Gastroesophageal sphincter (tissue), 4 donors: ENCODE measurements at regions not wholly inside any gene's neighbourhood (a gene's known extent, or its start where the extent isn't known, plus 50 kb on each side); places are given as distances from the start of the nearest gene placed in this dataset.

Experiments used
- ATAC-seq: fragments of 150-250 bp; one replicate; pipeline ENCODE4 v1.9.1; 2016; ENCODE audit warnings: mild to moderate bottlenecking, moderate library complexity
- H3K27ac ChIP-seq, 4 donors: fragments of 200-600 bp; sonication (generic) in 3 of 4; 1 replicate in 3 of 4; 2 replicates in 1 of 4; pipeline ENCODE4 v1.5.1; 2016 to 2019
- H3K27me3 ChIP-seq: fragments of 200-600 bp; sonication (generic); one replicate; pipeline ENCODE4 v1.5.1; 2019
- H3K36me3 ChIP-seq, 2 donors: fragments of 200-600 bp; sonication (generic); one replicate each; pipeline ENCODE4 v1.5.1; 2019; ENCODE audit warnings: control low read depth in 1 of 2
- H3K4me1 ChIP-seq, 3 donors: fragments of 200-600 bp; sonication (generic); 1 replicate in 2 of 3; 2 replicates in 1 of 3; pipeline ENCODE4 v1.5.1; 2016 to 2019; ENCODE audit warnings: control low read depth in 2 of 3
- H3K4me3 ChIP-seq, 2 donors: fragments of 200-600 bp; sonication (generic); one replicate each; pipeline ENCODE4 v1.5.1; 2019; ENCODE audit warnings: mild to moderate bottlenecking in 1 of 2, moderate library complexity in 1 of 2
- H3K9me3 ChIP-seq, 3 donors: fragments of 200-600 bp; sonication (generic); one replicate each; pipeline ENCODE4 v1.5.1; 2017 to 2019; ENCODE audit warnings: control low read depth in 2 of 3
- EP300 ChIP-seq: sonication (generic); formaldehyde crosslinking; IDR thresholded peaks from one replicate; pipeline ENCODE4 v1.6.1; 2017; ENCODE audit warnings: antibody characterized with exemption, mild to moderate bottlenecking
- POLR2A ChIP-seq, 2 donors: fragments of 450-650 bp; IDR thresholded peaks; one replicate each; pipeline ENCODE4 v1.6.1; 2017; ENCODE audit warnings: antibody characterized with exemption in 2 of 2, mild to moderate bottlenecking in 2 of 2, moderate library complexity in 1 of 2
- POLR2AphosphoS5 ChIP-seq: sonication (generic); formaldehyde crosslinking; IDR thresholded peaks from one replicate; pipeline ENCODE4 v1.6.1; 2017; ENCODE audit warnings: antibody characterized with exemption
- WGBS, 2 donors: methylation state at CpG; one replicate each; pipeline ENCODE4 v1.1.5; 2018; ENCODE audit warnings: low coverage in 1 of 2; 5-methylcytosine and 5-hydroxymethylcytosine counted together
- TF ChIP-seq, protein P1 (sequence below), 4 experiments: fragments of 200-600 bp in 2 of 4; fragments of 450-650 bp in 2 of 4; sonication (generic) in 1 of 4; IDR thresholded peaks; one replicate each; pipeline ENCODE4 v1.5.1; 2017 to 2019; ENCODE audit warnings: antibody characterized with exemption in 4 of 4, mild to moderate bottlenecking in 2 of 4, moderate library complexity in 2 of 4

DNA sequence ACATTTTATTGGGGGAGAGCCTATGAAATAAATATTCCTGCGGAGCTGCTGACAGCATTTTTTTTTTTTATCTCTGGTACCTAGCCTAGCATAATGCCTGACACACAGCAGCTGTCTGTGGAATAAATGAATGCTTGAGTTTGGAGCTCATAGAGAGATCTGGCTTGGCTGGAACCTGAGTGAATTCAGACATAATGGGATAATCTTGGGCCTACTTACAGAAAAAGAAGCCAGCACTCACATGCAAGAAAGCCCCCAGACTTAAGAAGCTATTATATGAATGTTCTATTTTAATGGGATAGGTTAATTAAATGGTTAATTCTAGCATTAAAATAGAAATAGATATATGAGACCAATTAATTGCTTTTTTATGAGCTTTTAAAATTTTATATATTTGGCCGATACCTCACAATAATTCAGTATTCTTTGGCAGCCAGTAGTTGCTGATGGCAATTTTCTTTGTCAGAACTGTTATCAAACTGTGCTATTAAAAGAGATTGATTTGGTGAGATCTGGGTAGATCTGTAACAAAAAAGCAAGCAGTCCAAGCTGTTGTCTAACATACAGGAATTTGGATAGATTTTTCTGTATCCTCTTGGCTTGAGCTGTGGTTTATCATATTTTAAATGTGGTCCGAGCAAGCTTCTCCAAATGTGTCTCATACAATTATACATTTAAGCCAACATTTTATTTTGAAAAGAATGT lies 654.2 kb downstream of the PCDH7 start:
- Histone ChIP-seq H3K9me3 (no peaks in the 10 kb centered on the region), H3K27me3 (no peaks in the 10 kb centered on the region), H3K4me3 (no peak overlapping the region), H3K4me1 (no peaks in the 10 kb centered on the region), H3K27ac (no peak overlapping the region), H3K36me3 (no peaks in the 10 kb centered on the region)
- WGBS, 2 donors: 33 to 73% methylated on average over 3 of the region's 3 CpGs
- TF ChIP-seq POLR2A (IDR thresholded peaks at IDR 0.05) (no peak), EP300 (no peak), POLR2AphosphoS5 (no peak)
- TF ChIP-seq, protein P1, sequence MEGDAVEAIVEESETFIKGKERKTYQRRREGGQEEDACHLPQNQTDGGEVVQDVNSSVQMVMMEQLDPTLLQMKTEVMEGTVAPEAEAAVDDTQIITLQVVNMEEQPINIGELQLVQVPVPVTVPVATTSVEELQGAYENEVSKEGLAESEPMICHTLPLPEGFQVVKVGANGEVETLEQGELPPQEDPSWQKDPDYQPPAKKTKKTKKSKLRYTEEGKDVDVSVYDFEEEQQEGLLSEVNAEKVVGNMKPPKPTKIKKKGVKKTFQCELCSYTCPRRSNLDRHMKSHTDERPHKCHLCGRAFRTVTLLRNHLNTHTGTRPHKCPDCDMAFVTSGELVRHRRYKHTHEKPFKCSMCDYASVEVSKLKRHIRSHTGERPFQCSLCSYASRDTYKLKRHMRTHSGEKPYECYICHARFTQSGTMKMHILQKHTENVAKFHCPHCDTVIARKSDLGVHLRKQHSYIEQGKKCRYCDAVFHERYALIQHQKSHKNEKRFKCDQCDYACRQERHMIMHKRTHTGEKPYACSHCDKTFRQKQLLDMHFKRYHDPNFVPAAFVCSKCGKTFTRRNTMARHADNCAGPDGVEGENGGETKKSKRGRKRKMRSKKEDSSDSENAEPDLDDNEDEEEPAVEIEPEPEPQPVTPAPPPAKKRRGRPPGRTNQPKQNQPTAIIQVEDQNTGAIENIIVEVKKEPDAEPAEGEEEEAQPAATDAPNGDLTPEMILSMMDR (IDR thresholded peaks at IDR 0.05): no peak
- ATAC-seq: no peak

DNA sequence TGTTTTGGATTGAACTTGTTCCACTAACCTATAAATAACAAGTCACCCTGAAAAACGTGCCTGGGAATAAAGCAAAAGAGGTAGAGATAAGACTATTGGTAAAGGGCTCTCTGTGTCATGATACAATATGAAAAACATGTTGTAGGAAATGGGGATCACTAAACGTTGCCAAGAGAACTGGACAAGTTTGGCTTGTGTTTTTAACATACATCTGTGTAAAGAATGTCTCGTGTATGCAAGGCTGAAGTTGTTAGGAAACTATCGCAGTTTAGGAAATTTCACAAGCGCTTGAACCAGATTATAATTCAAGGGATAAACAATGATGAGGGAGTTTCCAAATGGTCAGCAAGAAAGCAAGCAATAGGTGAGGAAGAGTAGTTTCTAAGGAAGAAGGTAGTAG lies 655.8 kb downstream of the PCDH7 start:
- H3K27me3 ChIP-seq: no peaks in the 10 kb centered on the region
- TF ChIP-seq POLR2A (IDR thresholded peaks at IDR 0.05): no peak
- TF ChIP-seq EP300: no peak
- TF ChIP-seq, protein P1 (IDR thresholded peaks at IDR 0.05): no peak
- no peak for TF ChIP-seq POLR2AphosphoS5
- no peak overlapping the region for H3K4me3 ChIP-seq
- no peak for ATAC-seq
- no peak overlapping the region for H3K27ac ChIP-seq
- H3K9me3 ChIP-seq: no peaks in the 10 kb centered on the region
- no peaks in the 10 kb centered on the region for H3K36me3 ChIP-seq
- 60 to 65% methylated on average over 3 to 5 of the region's 5 CpGs for WGBS, 2 donors
- no peaks in the 10 kb centered on the region for H3K4me1 ChIP-seq

DNA sequence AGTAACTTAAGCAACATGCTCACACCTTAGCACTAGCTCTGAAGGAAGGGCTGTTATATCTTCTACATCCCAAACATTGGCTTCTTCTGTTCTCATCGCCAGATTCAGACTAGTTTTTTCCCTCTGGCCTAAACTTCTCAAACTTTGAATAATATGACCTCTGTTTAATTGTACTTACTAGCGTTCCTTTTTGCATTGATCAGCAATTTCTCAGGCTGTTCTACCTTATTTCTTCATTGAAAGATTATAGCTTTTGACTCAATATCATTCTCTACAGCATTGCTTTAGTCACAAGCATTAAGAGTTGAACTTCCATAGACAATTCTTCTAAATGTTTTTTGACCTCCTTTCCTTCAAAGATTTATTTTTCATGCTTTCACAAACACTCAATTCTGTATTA lies 659.2 kb downstream of the PCDH7 start:
- Histone ChIP-seq H3K36me3 (no peaks in the 10 kb centered on the region), H3K4me1 (no peaks in the 10 kb centered on the region), H3K9me3 (no peaks in the 10 kb centered on the region), H3K27me3 (no peaks in the 10 kb centered on the region), H3K4me3 (no peak overlapping the region), H3K27ac (no peak overlapping the region)
- TF ChIP-seq, protein P1 (IDR thresholded peaks at IDR 0.05): no peak
- TF ChIP-seq EP300: no peak
- no peak for TF ChIP-seq POLR2A (IDR thresholded peaks at IDR 0.05)
- TF ChIP-seq POLR2AphosphoS5: no peak
- no peak for ATAC-seq
- WGBS, 2 donors: 94 to 100% methylated on average over 2 of the region's 2 CpGs

DNA sequence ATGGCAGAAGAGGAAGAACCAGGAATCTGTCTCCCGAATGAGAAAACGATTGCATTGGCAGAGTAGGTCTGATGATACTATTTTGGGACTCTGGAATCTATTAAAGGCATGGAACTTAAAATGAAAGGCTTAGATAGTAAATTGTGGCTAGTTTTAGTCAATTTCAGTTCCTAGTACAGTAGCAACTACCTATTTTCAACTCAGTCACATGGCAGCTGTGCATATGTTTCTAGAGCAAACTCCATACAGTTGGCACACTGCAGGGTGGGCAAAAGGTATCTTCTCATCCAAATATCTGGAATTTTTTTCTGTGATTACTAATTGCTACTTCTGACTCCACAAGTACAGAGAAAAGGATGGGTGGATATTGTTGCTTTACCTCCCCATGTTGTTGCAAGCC lies 663.6 kb downstream of the PCDH7 start:
- 37 to 75% methylated on average over 2 of the region's 2 CpGs for WGBS, 2 donors
- H3K27me3 ChIP-seq: no peaks in the 10 kb centered on the region
- no peak for ATAC-seq
- no peaks in the 10 kb centered on the region for H3K4me1 ChIP-seq
- H3K36me3 ChIP-seq: no peaks in the 10 kb centered on the region
- H3K9me3 ChIP-seq: no peaks in the 10 kb centered on the region
- TF ChIP-seq EP300: no peak
- TF ChIP-seq, protein P1 (IDR thresholded peaks at IDR 0.05): no peak
- TF ChIP-seq POLR2A (IDR thresholded peaks at IDR 0.05): no peak
- no peak for TF ChIP-seq POLR2AphosphoS5
- no peak overlapping the region for H3K4me3 ChIP-seq
- H3K27ac ChIP-seq: no peak overlapping the region

DNA sequence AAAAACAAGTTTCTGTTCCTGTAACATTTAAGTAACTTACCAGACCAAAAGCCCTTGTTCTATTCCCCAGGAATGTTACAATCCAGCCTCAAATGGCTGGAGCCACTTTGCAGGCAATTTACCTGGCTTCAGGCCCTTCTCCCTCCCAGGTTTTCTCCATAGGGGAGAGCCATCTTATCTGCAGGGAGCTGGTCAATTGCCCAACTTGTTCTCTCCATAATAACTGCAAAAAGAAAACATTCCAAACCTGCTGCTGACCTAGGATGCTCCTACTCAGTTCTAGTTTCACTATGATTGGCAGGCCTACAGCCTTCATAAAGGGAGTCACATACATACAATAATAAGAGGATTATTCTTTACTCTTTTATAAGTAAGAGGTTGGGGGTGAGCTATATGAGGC lies 670.7 kb downstream of the PCDH7 start:
- no peaks in the 10 kb centered on the region for H3K36me3 ChIP-seq
- H3K9me3 ChIP-seq: no peaks in the 10 kb centered on the region
- ATAC-seq: no peak
- no peak overlapping the region for H3K27ac ChIP-seq
- no peak overlapping the region for H3K4me3 ChIP-seq
- TF ChIP-seq POLR2AphosphoS5 (no peak), POLR2A (IDR thresholded peaks at IDR 0.05) (no peak), EP300 (no peak)
- TF ChIP-seq, protein P1 (IDR thresholded peaks at IDR 0.05): no peak
- H3K27me3 ChIP-seq: no peaks in the 10 kb centered on the region
- H3K4me1 ChIP-seq: peaks cover 0 to 10% (median 0%) of the 10 kb centered on the region in 3 donors
